ENCODE measurements at regions not wholly inside any gene's neighbourhood (a gene's known extent, or its start where the extent isn't known, plus 50 kb on each side); places are given as distances from the start of the nearest gene placed in this dataset.

GRCh38 chr7:25035274-25035673 lies 55.3 kb upstream of the OSBPL3 start:
- intact Hi-C loops (cut with micrococcal nuclease), result no loop called here
- TF ChIP-seq EZH2 (IDR thresholded peaks at IDR 0.05; ENCODE audit: low read length, unreplicated experiment), result no peak
- no peak for TF ChIP-seq CTCF (conservative IDR thresholded peaks at IDR 0.05; ENCODE audit: low read depth, low read length)
- no peak for TF ChIP-seq EZH2phosphoT487 (IDR thresholded peaks at IDR 0.05; ENCODE audit: borderline replicate concordance, low read length)
- ATAC-seq (no peak), DNase-seq (no peak)
- H3K9ac ChIP-seq (ENCODE audit: low read length), result no peak overlapping the region
- H4K20me1 ChIP-seq (ENCODE audit: low read length), result no peaks in the 10 kb centered on the region
- H2AFZ ChIP-seq (ENCODE audit: low read length), result no peak overlapping the region
- H3K9me3 ChIP-seq (ENCODE audit: low read length), result no peaks in the 10 kb centered on the region
- H3K4me3 ChIP-seq (ENCODE audit: low read length), result no peak overlapping the region
- no peaks in the 10 kb centered on the region for H3F3A ChIP-seq (ENCODE audit: low read length, unreplicated experiment)
- BruUV-seq (replicated peaks), result no TSS peak
- CTCF ChIA-PET, result no interaction called here
- no peaks in the 10 kb centered on the region for H3K27me3 ChIP-seq (ENCODE audit: low read length)
- no peaks in the 10 kb centered on the region for H3K9me2 ChIP-seq (replicated peaks; ENCODE audit: low read length)
- no peaks in the 10 kb centered on the region for H3K79me2 ChIP-seq (ENCODE audit: low read length)
- H3K36me3 ChIP-seq (ENCODE audit: low read depth, low read length), result no peaks in the 10 kb centered on the region
- no peak overlapping the region for H3K27ac ChIP-seq (ENCODE audit: low read length)
- POLR2A ChIA-PET (ENCODE audit: unreplicated experiment), result no interaction called here
- H3K4me1 ChIP-seq (ENCODE audit: insufficient read depth, low read length), result peaks cover 11% of the 10 kb centered on the region; the same call in 1 of the 2 replicates
- H3K4me2 ChIP-seq (ENCODE audit: low read length), result no peak overlapping the region

DNA sequence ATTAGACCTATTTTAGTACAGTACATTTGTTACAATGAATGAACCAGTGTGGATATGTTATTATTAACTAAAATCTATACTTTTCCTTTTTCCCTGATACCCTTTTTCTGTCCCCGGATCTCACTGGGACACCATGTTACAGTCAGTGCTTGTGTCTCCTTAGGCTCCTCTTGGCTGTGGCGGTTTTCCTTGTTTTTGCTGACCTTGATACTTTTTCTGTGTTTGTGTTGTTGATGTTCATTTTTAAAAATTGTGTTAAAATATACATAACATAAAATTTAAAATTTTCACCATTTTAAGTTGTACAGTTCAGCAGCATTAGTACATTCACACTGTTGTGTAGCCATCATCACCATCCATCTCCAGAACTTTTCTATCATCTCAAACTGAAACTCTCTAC lies 54.2 kb upstream of the OSBPL3 start:
- Histone ChIP-seq H3K9ac (ENCODE audit: low read length) (no peak overlapping the region), H2AFZ (ENCODE audit: low read length) (no peak overlapping the region), H3K4me2 (ENCODE audit: low read length) (no peak overlapping the region), H3K27ac (ENCODE audit: low read length) (no peak overlapping the region), H3F3A (ENCODE audit: low read length, unreplicated experiment) (no peaks in the 10 kb centered on the region), H3K79me2 (ENCODE audit: low read length) (no peaks in the 10 kb centered on the region), H3K4me1 (ENCODE audit: insufficient read depth, low read length) (peaks cover 14% of the 10 kb centered on the region), H3K9me2 (replicated peaks; ENCODE audit: low read length) (no peaks in the 10 kb centered on the region), H3K4me3 (ENCODE audit: low read length) (no peak overlapping the region), H4K20me1 (ENCODE audit: low read length) (no peaks in the 10 kb centered on the region), H3K9me3 (ENCODE audit: low read length) (no peaks in the 10 kb centered on the region), H3K27me3 (ENCODE audit: low read length) (no peaks in the 10 kb centered on the region), H3K36me3 (ENCODE audit: low read depth, low read length) (no peaks in the 10 kb centered on the region)
- CTCF ChIA-PET, result no interaction called here
- no peak for ATAC-seq
- no peak for DNase-seq
- no peak for TF ChIP-seq EZH2phosphoT487 (IDR thresholded peaks at IDR 0.05; ENCODE audit: borderline replicate concordance, low read length)
- TF ChIP-seq CTCF (conservative IDR thresholded peaks at IDR 0.05; ENCODE audit: low read depth, low read length), result no peak
- no peak for TF ChIP-seq EZH2 (IDR thresholded peaks at IDR 0.05; ENCODE audit: low read length, unreplicated experiment)
- BruUV-seq (replicated peaks), result no TSS peak
- POLR2A ChIA-PET (ENCODE audit: unreplicated experiment), result no interaction called here
- intact Hi-C loops (cut with micrococcal nuclease), result no loop called here

DNA sequence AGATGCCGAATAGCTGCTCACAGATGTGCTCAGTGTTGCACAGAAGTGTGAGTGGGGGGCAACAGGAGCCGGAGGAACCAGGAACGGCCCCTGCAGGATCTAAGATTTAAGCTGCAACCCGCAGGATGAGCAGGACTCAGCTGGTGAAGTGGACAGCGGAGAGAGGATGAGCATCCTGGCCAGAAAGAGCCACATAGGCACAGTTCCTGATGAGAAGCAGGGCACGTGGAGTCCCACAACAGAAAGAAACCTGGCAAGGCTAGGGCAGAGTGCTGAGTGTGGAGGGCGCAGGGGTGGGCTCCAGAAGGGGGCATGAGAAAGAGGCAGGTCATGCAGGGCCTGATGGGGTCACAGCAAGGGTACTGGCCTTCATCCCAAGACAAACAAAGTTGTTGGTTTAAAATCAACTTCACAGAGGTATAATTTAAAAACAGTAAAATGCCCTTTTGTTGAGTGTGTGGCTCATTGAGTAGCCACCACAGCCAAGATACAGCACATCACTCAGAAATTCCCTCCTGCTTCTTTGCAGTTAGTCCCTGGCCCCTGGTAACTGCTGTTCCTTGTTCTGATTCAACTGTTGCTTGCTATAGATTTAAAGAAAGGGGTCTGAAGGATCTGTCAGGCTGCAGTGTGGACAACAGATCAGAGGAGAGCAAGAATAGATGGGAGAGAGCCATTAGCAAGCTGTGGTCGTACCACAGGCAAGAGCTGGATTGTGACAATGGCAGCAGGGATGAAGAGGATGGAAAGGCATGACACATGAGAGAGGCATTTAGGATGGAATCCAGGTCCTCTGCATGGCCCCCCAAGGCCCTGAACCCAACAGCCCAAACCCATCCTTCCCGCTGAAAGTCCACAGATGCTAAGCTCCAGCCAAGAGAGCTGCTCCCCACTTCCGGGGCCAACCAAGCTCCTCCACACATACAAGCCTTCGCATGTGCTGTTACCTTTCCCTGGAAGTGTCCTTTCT lies 53.1 kb upstream of the OSBPL3 start:
- no peak overlapping the region for H2AFZ ChIP-seq (ENCODE audit: low read length)
- no peaks in the 10 kb centered on the region for H3K9me3 ChIP-seq (ENCODE audit: low read length)
- H3K79me2 ChIP-seq (ENCODE audit: low read length), result no peaks in the 10 kb centered on the region
- no peak overlapping the region for H3K4me2 ChIP-seq (ENCODE audit: low read length)
- no peaks in the 10 kb centered on the region for H3K9me2 ChIP-seq (replicated peaks; ENCODE audit: low read length)
- H3K36me3 ChIP-seq (ENCODE audit: low read depth, low read length), result no peaks in the 10 kb centered on the region
- H3K4me3 ChIP-seq (ENCODE audit: low read length), result no peak overlapping the region
- no peak for DNase-seq
- no peaks in the 10 kb centered on the region for H3K27me3 ChIP-seq (ENCODE audit: low read length)
- CTCF ChIA-PET, result no interaction called here
- ATAC-seq, result no peak
- H3K9ac ChIP-seq (ENCODE audit: low read length), result no peak overlapping the region
- TF ChIP-seq EZH2phosphoT487 (IDR thresholded peaks at IDR 0.05; ENCODE audit: borderline replicate concordance, low read length) (no peak), CTCF (conservative IDR thresholded peaks at IDR 0.05; ENCODE audit: low read depth, low read length) (no peak), EZH2 (IDR thresholded peaks at IDR 0.05; ENCODE audit: low read length, unreplicated experiment) (no peak)
- no peaks in the 10 kb centered on the region for H3F3A ChIP-seq (ENCODE audit: low read length, unreplicated experiment)
- no peaks in the 10 kb centered on the region for H4K20me1 ChIP-seq (ENCODE audit: low read length)
- BruUV-seq (replicated peaks), result no TSS peak
- H3K4me1 ChIP-seq (ENCODE audit: insufficient read depth, low read length), result peaks cover 25% of the 10 kb centered on the region
- intact Hi-C loops (cut with micrococcal nuclease), result no loop called here
- no peak overlapping the region for H3K27ac ChIP-seq (ENCODE audit: low read length)
- POLR2A ChIA-PET (ENCODE audit: unreplicated experiment), result no interaction called here

All from PC-3 (cell line).